HEK293 (cell line): ENCODE measurements at regions not wholly inside any gene's neighbourhood (a gene's known extent, or its start where the extent isn't known, plus 50 kb on each side); places are given as distances from the start of the nearest gene placed in this dataset.

ENCODE experiments used
- ZNF560 ChIP-seq: fragments of 450-650 bp; formaldehyde crosslinking; IDR thresholded peaks from 2 replicates; pipeline ENCODE4 v1.5.1; 2017; ENCODE audit warnings: missing biosample characterization, missing genetic modification characterization, borderline replicate concordance
- ZNF837 ChIP-seq: fragments of 450-650 bp; formaldehyde crosslinking; IDR thresholded peaks from 2 replicates; pipeline ENCODE4 v1.5.1; 2016; ENCODE audit warnings: missing biosample characterization, missing genetic modification characterization
- TF ChIP-seq, protein P1 (sequence below): fragments of 450-650 bp; formaldehyde crosslinking; IDR thresholded peaks from 2 replicates; pipeline ENCODE4 v1.5.1; 2016; ENCODE audit warnings: missing biosample characterization, missing genetic modification characterization

DNA sequence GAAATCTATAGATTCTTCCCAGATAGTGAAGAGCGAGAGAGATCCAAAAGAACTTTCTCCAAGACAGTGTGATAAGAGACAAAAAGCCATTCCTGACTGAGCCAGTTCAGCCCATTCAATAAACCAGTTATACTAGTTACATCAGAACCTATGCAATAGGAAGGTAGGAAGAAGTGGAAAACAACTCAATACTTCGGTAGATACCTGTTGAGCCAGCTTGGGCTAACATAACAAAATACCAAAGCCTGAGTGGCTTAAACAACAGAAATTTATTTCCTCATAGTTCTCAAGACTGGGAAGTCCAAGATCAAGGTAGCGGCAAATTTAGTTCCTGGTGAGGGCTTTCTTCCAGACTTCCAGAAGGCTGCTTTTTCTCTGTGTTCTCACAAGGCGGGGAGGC lies 214.5 kb upstream of the GRAMD2B start:
- TF ChIP-seq ZNF837 (tag by site-specific recombination), result no peak
- TF ChIP-seq, protein P1, sequence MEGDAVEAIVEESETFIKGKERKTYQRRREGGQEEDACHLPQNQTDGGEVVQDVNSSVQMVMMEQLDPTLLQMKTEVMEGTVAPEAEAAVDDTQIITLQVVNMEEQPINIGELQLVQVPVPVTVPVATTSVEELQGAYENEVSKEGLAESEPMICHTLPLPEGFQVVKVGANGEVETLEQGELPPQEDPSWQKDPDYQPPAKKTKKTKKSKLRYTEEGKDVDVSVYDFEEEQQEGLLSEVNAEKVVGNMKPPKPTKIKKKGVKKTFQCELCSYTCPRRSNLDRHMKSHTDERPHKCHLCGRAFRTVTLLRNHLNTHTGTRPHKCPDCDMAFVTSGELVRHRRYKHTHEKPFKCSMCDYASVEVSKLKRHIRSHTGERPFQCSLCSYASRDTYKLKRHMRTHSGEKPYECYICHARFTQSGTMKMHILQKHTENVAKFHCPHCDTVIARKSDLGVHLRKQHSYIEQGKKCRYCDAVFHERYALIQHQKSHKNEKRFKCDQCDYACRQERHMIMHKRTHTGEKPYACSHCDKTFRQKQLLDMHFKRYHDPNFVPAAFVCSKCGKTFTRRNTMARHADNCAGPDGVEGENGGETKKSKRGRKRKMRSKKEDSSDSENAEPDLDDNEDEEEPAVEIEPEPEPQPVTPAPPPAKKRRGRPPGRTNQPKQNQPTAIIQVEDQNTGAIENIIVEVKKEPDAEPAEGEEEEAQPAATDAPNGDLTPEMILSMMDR (tag by site-specific recombination), result no peak
- no peak for TF ChIP-seq ZNF560
